HFF-Myc (cell line): ENCODE measurements at regions not wholly inside any gene's neighbourhood (a gene's known extent, or its start where the extent isn't known, plus 50 kb on each side); places are given as distances from the start of the nearest gene placed in this dataset.
"Not testable (repeated sequence)": the region's sequence is repeated elsewhere in the genome, so short reads cannot be mapped to it uniquely, and the experiment has no call there.

ENCODE experiments used
- DNase-seq: peaks from one replicate; pipeline ENCODE4 v3.0.0-alpha.2; 2011; ENCODE audit warnings: low read depth; ENCODE audit errors: extremely low read depth
- H3K4me3 ChIP-seq: replicated peaks from 2 replicates; pipeline ENCODE4 v1.5.1; 2011; ENCODE audit warnings: low read depth, mild to moderate bottlenecking, control low read depth, low read length
- TF ChIP-seq, protein P1 (sequence below): IDR thresholded peaks from 2 replicates; pipeline ENCODE4 v1.5.1; 2012; ENCODE audit warnings: mild to moderate bottlenecking, low read depth, low read length, control low read depth; ENCODE audit errors: missing control alignments

DNA sequence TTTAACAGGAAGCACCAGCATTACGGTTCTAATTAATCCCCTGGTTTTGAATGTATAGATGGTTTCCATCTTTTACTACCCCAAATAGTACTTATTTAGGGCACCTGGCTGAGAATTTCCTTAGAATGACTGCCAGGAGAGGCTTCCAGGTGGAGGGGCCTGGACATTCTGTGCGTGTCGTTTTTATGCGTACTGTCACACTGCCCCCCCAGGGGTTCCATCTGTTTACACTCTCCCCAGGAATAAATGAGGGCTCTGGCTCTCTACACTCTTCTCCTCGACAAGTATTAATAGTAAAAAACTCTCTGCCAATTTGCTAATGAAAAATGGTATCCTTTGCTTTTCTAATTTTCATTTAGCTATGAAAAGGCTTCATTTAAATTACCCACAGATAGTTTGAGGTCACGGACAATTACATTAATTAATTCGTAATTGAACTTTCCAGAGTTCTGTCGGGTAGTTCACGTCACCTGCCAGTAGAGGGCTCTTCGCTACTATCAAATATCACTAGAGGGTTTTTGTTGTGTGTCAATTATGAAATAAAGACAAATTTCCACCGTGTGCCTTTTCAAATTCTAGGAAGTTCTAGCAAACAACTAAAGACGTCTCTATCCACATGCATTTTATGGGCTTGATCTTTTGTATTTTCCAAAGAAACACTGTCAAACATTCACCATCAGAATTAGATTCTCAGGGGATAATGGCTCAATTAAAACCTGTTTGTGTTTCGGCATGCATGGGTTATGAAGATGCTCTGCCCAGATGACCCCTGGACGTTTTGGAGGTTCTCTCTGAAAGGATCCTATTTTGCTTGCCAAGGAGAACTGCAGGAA lies 88.8 kb upstream of the ASB18 start:
- TF ChIP-seq, protein P1, sequence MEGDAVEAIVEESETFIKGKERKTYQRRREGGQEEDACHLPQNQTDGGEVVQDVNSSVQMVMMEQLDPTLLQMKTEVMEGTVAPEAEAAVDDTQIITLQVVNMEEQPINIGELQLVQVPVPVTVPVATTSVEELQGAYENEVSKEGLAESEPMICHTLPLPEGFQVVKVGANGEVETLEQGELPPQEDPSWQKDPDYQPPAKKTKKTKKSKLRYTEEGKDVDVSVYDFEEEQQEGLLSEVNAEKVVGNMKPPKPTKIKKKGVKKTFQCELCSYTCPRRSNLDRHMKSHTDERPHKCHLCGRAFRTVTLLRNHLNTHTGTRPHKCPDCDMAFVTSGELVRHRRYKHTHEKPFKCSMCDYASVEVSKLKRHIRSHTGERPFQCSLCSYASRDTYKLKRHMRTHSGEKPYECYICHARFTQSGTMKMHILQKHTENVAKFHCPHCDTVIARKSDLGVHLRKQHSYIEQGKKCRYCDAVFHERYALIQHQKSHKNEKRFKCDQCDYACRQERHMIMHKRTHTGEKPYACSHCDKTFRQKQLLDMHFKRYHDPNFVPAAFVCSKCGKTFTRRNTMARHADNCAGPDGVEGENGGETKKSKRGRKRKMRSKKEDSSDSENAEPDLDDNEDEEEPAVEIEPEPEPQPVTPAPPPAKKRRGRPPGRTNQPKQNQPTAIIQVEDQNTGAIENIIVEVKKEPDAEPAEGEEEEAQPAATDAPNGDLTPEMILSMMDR: peak; percentile 70
- no peak overlapping the region for H3K4me3 ChIP-seq
- DNase-seq: no peak

DNA sequence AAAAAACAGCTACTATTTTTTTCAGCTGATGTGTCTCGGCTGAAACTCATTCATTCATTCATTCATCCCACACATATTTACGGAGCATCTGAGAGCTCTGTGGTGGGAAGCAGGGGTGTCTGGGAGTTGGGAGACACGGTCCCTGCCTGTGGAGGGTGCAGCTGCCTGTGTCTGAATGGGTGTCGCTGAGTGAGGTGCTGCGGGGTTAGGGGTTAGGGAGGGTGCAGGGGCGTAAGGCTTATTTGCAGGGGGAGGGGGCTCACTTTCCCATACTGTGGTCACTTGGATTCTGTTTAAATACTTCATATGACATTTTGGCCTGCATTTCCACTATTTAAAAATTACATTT lies 89.4 kb upstream of the ASB18 start:
- no peak for DNase-seq
- TF ChIP-seq, protein P1: no peak
- H3K4me3 ChIP-seq: no peak overlapping the region

DNA sequence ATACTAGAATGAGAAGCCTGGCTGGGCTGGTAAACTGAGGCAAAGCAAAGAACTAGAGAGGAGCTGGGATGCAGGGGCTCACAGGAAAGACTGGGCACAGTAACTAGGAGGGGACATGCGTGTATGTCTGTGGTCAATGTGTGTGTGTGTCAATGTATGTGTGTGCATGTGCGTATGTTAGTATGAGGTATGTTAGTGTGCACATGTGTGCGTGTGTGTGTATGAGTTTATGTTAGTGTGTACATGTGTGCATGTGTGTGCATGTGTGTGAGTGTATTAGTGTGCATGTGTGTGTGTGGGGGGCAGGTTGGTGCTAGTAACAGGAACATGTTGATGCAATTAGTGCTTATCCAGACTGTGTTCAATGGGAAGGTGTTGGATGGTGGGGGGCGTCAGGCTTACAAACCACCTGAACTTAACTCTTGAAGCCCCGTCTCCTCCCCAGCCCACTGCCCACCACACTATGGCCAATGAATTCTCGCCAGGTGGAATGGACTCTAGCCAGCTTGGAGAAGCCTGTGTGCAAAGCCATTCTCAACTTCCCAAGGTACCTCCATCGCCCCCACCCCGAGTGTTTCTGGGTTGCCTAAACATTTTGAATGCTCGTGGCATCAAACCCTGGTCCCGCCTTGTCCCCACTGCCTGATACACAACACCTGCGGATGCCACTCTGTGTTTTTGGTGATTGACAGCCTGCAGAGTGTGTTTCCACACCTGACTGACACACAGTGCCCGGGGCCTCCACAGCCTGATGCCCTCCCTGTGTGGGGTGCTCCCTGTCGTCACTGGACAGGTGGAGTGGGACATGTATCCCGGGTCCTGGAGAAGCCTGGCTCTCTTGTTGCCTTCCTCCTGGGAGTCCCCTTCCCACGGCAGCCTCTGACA lies 90.1 kb upstream of the ASB18 start:
- TF ChIP-seq, protein P1: no peak
- DNase-seq: no peak
- H3K4me3 ChIP-seq: no peak overlapping the region

DNA sequence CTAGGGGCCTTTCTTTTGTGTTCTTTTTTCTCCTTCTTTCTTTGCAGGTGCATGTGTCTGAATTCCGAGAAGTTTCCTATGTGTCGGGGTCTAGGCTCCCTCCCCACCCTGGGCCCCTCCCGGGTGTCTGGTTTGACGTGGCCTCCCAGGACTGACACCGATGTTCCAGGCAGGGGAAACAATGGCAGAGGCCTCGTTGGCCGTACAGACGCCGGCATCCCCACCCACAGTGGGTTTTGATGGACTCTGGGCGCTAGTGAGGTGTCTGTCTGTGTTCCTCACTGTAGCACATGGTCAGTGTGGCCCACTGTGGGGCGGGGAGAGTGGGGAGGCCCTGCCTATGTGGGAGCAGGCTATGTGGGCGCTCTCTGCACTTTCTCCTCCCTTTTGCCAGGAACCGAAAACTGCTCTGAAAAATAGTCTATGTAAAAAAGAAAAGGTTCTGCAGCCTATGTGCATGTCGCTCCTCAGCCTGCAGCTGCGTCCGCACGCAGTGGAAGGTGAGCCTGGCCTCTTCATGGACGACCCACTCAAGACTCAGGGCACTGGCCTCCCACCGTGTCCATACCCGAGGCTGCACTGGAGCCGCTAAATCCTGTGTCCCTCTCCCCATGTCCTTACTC lies 90.9 kb upstream of the ASB18 start:
- TF ChIP-seq, protein P1: no peak
- no peak overlapping the region for H3K4me3 ChIP-seq
- no peak for DNase-seq

DNA sequence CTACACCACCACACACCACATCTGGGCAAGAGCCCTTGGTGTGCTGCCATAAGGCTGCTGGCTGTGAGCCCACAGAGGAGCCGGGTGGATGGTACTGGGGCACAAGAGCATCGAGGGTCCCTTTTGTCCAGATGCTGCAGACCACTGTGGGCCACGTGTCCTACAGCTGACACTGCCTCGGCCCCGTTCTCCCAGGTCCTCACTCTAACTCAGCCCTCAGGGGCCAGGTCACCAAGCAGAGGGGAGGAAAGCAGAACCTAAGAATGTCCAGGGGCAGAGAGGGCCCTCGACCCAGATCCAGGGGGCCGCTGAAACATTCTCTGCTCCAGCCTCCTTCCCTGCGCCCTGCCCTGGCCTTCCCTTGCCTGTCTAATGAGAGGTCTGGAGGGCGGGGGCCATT lies 91.7 kb upstream of the ASB18 start:
- no peak overlapping the region for H3K4me3 ChIP-seq
- TF ChIP-seq, protein P1: no peak
- DNase-seq: no peak

DNA sequence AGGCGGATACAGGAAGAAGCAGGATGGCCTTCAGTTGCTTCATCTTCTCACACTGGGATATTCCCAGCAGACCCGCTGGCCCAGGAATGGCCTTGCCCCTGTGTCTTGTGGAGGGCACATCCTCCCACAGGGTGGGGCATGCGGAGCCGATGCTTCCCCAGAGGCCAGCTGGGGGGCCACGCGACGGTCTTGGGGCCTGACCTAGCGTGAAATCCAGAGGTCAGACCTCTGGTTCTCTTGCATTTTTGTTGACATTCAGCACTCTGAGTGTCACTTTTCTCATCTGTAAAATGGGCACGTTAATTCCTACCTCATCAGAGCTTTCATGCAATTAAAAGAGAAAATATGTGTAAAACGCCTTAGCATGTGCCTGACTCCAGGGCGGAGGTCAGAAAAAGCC lies 92.1 kb upstream of the ASB18 start:
- not testable (repeated sequence) for DNase-seq, H3K4me3 ChIP-seq

DNA sequence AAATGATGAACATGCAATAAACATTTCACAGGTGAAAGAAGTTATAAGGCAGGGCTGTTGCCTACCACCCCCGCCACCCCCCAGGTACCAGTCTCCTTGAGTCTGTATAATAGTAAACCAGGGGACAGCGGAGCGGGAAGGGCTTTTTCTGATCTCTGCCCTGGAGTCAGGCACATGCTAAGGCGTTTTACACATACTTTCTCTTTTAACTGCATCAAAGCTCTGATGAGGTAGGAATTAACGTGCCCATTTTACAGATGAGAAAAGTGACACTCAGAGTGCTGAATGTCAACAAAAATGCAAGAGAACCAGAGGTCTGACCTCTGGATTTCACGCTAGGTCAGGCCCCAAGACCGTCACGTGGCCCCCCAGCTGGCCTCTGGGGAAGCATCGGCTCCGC lies 94.3 kb upstream of the ASB18 start:
- H3K4me3 ChIP-seq, DNase-seq: not testable (repeated sequence)
